ENCODE measurements at regions not wholly inside any gene's neighbourhood (a gene's known extent, or its start where the extent isn't known, plus 50 kb on each side); places are given as distances from the start of the nearest gene placed in this dataset.

- Histone ChIP-seq H3K9me3 (ENCODE audit: low read length) (no peaks in the 10 kb centered on the region), H3K36me3 (ENCODE audit: insufficient read depth, low read length) (no peaks in the 10 kb centered on the region), H2AFZ (ENCODE audit: low read length) (no peak overlapping the region), H3K9ac (ENCODE audit: low read length) (no peak overlapping the region), H3K27ac (ENCODE audit: low read depth, low read length, poor library complexity, severe bottlenecking) (no peak overlapping the region), H4K20me1 (ENCODE audit: insufficient read depth, low read length) (no peaks in the 10 kb centered on the region), H3K27me3 (ENCODE audit: insufficient read depth, low read length) (no peaks in the 10 kb centered on the region), H3K4me3 (ENCODE audit: low read depth, low read length, poor library complexity, severe bottlenecking) (no peak overlapping the region), H3K4me2 (ENCODE audit: low read length) (no peak overlapping the region), H3K9me2 (ENCODE audit: low read depth, low read length) (no peaks in the 10 kb centered on the region), H3K79me2 (ENCODE audit: insufficient read depth, low read length) (no peaks in the 10 kb centered on the region), H3K4me1 (ENCODE audit: insufficient read depth, low read length, severe bottlenecking) (no peaks in the 10 kb centered on the region), H3F3A (ENCODE audit: insufficient read depth, low read length) (no peaks in the 10 kb centered on the region)
- TF ChIP-seq CTCF (IDR thresholded peaks at IDR 0.05; ENCODE audit: low read length) (no peak), EZH2 (IDR thresholded peaks at IDR 0.05; ENCODE audit: borderline replicate concordance, low read length) (no peak)
Observed at GRCh38 chr14:53652068-53652467, 304.6 kb downstream of the BMP4 start.

DNA sequence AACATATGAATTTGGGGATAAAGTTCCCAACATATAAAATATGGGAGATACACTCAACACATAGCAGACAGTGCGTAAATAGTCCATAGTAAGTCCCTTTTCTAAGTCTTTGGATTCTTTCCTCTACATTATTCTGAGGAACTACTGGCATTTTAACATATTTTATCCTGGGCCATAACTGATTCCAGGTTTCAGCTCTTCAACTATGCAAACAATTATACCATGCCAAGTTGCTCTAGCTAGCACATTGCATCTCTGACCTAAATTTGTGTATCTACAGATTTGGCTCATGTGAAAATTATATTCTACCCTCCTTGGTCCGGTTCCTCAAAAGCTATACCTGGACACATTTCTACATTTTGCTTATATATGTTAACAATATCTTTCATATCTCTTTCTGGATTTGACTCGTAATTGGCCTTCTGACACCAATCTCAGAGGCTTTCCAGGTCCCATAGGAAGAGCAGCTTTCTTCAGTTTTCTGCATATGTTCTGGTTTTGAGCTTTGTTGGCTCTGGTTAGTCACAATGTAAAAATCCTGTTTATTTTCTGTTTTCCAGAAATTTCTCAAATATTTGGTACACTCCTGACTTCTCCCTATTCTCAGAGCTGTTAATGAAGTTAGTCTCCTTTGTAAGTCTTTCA, 305.4 kb downstream of the BMP4 start:
- TF ChIP-seq EZH2 (IDR thresholded peaks at IDR 0.05; ENCODE audit: borderline replicate concordance, low read length) (no peak), CTCF (IDR thresholded peaks at IDR 0.05; ENCODE audit: low read length) (no peak)
- Histone ChIP-seq H3K79me2 (ENCODE audit: insufficient read depth, low read length) (no peaks in the 10 kb centered on the region), H3K9ac (ENCODE audit: low read length) (no peak overlapping the region), H3F3A (ENCODE audit: insufficient read depth, low read length) (no peaks in the 10 kb centered on the region), H3K36me3 (ENCODE audit: insufficient read depth, low read length) (no peaks in the 10 kb centered on the region), H3K4me1 (ENCODE audit: insufficient read depth, low read length, severe bottlenecking) (no peaks in the 10 kb centered on the region), H3K4me3 (ENCODE audit: low read depth, low read length, poor library complexity, severe bottlenecking) (no peak overlapping the region), H4K20me1 (ENCODE audit: insufficient read depth, low read length) (no peaks in the 10 kb centered on the region), H3K9me3 (ENCODE audit: low read length) (no peaks in the 10 kb centered on the region), H3K4me2 (ENCODE audit: low read length) (no peak overlapping the region), H3K9me2 (ENCODE audit: low read depth, low read length) (no peaks in the 10 kb centered on the region), H3K27me3 (ENCODE audit: insufficient read depth, low read length) (no peaks in the 10 kb centered on the region), H2AFZ (ENCODE audit: low read length) (no peak overlapping the region), H3K27ac (ENCODE audit: low read depth, low read length, poor library complexity, severe bottlenecking) (no peak overlapping the region)

- TF ChIP-seq EZH2 (IDR thresholded peaks at IDR 0.05; ENCODE audit: borderline replicate concordance, low read length) (no peak), CTCF (IDR thresholded peaks at IDR 0.05; ENCODE audit: low read length) (no peak)
- Histone ChIP-seq H3K9me3 (ENCODE audit: low read length) (no peaks in the 10 kb centered on the region), H3K27ac (ENCODE audit: low read depth, low read length, poor library complexity, severe bottlenecking) (no peak overlapping the region)
Observed at GRCh38 chr14:53646925-53647324, 309.7 kb downstream of the BMP4 start.

More at GRCh38 chr14:53646925-53647324, 309.7 kb downstream of the BMP4 start:
- Histone ChIP-seq H3K36me3 (ENCODE audit: insufficient read depth, low read length) (no peaks in the 10 kb centered on the region), H4K20me1 (ENCODE audit: insufficient read depth, low read length) (no peaks in the 10 kb centered on the region), H3K79me2 (ENCODE audit: insufficient read depth, low read length) (no peaks in the 10 kb centered on the region), H3K27me3 (ENCODE audit: insufficient read depth, low read length) (no peaks in the 10 kb centered on the region), H3K9me2 (ENCODE audit: low read depth, low read length) (no peaks in the 10 kb centered on the region), H3K9ac (ENCODE audit: low read length) (no peak overlapping the region), H3K4me1 (ENCODE audit: insufficient read depth, low read length, severe bottlenecking) (no peaks in the 10 kb centered on the region), H3K4me2 (ENCODE audit: low read length) (no peak overlapping the region), H3F3A (ENCODE audit: insufficient read depth, low read length) (no peaks in the 10 kb centered on the region), H3K4me3 (ENCODE audit: low read depth, low read length, poor library complexity, severe bottlenecking) (no peak overlapping the region), H2AFZ (ENCODE audit: low read length) (no peak overlapping the region)
